ENCODE measurements at regions not wholly inside any gene's neighbourhood (a gene's known extent, or its start where the extent isn't known, plus 50 kb on each side); places are given as distances from the start of the nearest gene placed in this dataset.

GRCh38 chr5:69011910-69012309 lies 81.9 kb upstream of the SLC30A5 start:
- TF ChIP-seq, protein P1, sequence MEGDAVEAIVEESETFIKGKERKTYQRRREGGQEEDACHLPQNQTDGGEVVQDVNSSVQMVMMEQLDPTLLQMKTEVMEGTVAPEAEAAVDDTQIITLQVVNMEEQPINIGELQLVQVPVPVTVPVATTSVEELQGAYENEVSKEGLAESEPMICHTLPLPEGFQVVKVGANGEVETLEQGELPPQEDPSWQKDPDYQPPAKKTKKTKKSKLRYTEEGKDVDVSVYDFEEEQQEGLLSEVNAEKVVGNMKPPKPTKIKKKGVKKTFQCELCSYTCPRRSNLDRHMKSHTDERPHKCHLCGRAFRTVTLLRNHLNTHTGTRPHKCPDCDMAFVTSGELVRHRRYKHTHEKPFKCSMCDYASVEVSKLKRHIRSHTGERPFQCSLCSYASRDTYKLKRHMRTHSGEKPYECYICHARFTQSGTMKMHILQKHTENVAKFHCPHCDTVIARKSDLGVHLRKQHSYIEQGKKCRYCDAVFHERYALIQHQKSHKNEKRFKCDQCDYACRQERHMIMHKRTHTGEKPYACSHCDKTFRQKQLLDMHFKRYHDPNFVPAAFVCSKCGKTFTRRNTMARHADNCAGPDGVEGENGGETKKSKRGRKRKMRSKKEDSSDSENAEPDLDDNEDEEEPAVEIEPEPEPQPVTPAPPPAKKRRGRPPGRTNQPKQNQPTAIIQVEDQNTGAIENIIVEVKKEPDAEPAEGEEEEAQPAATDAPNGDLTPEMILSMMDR (IDR thresholded peaks at IDR 0.05; ENCODE audit: low read depth, low read length), result no peak
- no peak for TF ChIP-seq POLR2A (IDR thresholded peaks at IDR 0.05; ENCODE audit: extremely low read depth, insufficient read length)
